BLaER1 treated with 17β-estradiol and CSF1 and Interleukin-3, amounts not matched to agents 10 nM and 100 nM (cell line): ENCODE measurements at regions not wholly inside any gene's neighbourhood (a gene's known extent, or its start where the extent isn't known, plus 50 kb on each side); places are given as distances from the start of the nearest gene placed in this dataset.
A peak's percentile ranks its signal among the peaks of the same experiment; 100 is the strongest.

Source experiments
- H3K27ac ChIP-seq, 11 experiments: shearing (Covaris generic); formaldehyde crosslinking; 2 replicates each; pipeline ENCODE4 v1.8.1; 2022
- H3K27me3 ChIP-seq, 11 experiments: shearing (Covaris generic); formaldehyde crosslinking; 2 replicates each; pipeline ENCODE4 v1.8.1; 2022
- H3K36me3 ChIP-seq, 11 experiments: shearing (Covaris generic); formaldehyde crosslinking; 2 replicates each; pipeline ENCODE4 v1.8.1; 2022
- H3K4me1 ChIP-seq, 10 experiments: shearing (Covaris generic); formaldehyde crosslinking; 2 replicates each; pipeline ENCODE4 v1.8.1; 2022
- H3K4me2 ChIP-seq, 11 experiments: shearing (Covaris generic); formaldehyde crosslinking; 2 replicates each; pipeline ENCODE4 v1.8.1; 2022
- H3K4me3 ChIP-seq, 10 experiments: shearing (Covaris generic); formaldehyde crosslinking; 2 replicates each; pipeline ENCODE4 v1.8.1; 2022
- H3K9ac ChIP-seq, 11 experiments: shearing (Covaris generic); formaldehyde crosslinking; 2 replicates each; pipeline ENCODE4 v1.8.1; 2022
- H3K9me3 ChIP-seq, 11 experiments: shearing (Covaris generic); formaldehyde crosslinking; replicated peaks in 1 of 11; 2 replicates each; pipeline ENCODE4 v1.8.1; 2022
- H4K20me1 ChIP-seq, 11 experiments: shearing (Covaris generic); formaldehyde crosslinking; 2 replicates each; pipeline ENCODE4 v1.8.1; 2022
- Cebpa-rat ChIP-seq, 11 experiments: shearing (Covaris generic); IDR thresholded peaks; 2 replicates each; pipeline ENCODE4 v1.8.1; 2022

DNA sequence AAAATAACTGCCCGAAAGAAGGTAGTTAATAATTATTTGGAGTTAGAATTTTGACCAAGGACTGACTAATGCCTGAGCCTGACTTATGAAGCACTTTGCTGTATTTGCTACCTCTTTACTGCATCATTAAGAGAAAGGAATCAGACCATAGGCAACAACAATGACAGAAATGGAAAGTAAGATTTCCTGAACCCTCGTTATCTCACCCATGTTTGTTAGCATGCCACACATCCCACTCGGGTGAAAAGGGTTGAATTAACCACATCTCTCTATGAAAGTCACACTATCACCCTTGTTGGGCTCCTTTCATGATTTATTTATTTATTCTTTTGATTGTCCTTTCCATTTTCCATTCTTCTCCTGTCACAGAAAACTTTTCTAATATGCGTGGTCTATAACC is 59.6 kb downstream of the OLIG3 start:
- Histone ChIP-seq H3K27me3 (no peaks in the 10 kb centered on the region), H3K9me3 (peaks cover 0 to 20% (median 7%) of the 10 kb centered on the region in 11 experiments; a peak in 8 of 22 replicates), H3K4me2 (no peak overlapping the region), H3K36me3 (no peaks in the 10 kb centered on the region), H4K20me1 (no peaks in the 10 kb centered on the region), H3K4me1 (peaks cover 20 to 40% (median 33%) of the 10 kb centered on the region in 10 experiments), H3K4me3 (no peak overlapping the region), H3K9ac (no peak overlapping the region), H3K27ac (no peak overlapping the region)
- TF ChIP-seq Cebpa-rat (IDR thresholded peaks at IDR 0.05): no peak

DNA sequence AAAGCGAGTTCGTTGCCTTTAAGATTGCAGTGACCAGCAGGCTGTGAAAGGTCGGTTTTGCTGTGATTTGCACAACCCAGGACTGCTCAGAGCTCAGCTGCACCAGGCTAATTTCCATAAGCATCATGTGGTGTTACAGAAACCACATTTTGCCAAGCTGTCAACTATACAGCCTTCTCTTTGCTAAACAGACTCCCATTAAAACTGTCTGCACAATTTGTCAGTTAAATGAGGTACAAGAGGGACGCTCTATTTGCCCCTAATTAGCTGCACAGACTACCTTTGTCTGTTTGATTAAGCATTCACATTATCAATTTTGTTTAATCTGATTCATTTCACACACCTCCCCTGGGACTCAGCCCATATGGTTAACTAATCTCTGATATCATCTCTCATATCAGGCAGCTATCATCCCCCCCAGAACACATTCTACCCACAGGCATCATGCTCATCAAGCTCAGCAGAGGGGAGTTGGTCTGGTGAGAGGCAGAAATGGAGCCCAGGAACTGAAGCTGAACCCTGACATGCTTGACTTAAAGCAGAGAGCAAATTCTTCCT is 62.1 kb downstream of the OLIG3 start:
- Histone ChIP-seq H4K20me1 (no peaks in the 10 kb centered on the region), H3K4me1 (peaks cover 20 to 45% (median 36%) of the 10 kb centered on the region in 10 experiments), H3K36me3 (no peaks in the 10 kb centered on the region), H3K27me3 (no peaks in the 10 kb centered on the region), H3K4me3 (no peak overlapping the region), H3K9me3 (peaks cover 0 to 12% (median 7%) of the 10 kb centered on the region in 11 experiments; a peak in 4 of 22 replicates), H3K27ac (peak overlapping the region in 4 of 11 experiments; percentile 34 to 70 (median 64); a peak in 7 of 22 replicates), H3K4me2 (peak overlapping the region; percentile 35 to 88 (median 76)), H3K9ac (peak overlapping the region in 3 of 11 experiments; percentile 37 to 49 (median 43); a peak in 3 of 22 replicates)
- TF ChIP-seq Cebpa-rat (IDR thresholded peaks at IDR 0.05): peak in 3 of 11 experiments; percentile 48 to 85 (median 67); a peak in 3 of 22 replicates

- Histone ChIP-seq H3K36me3 (no peaks in the 10 kb centered on the region), H3K9ac (peak overlapping the region in 1 of 11 experiments; percentile 28; a peak in 3 of 22 replicates), H3K4me3 (peak overlapping the region in 3 of 10 experiments; percentile 6 to 22 (median 9); a peak in 3 of 20 replicates), H3K27ac (peak overlapping the region in 4 of 11 experiments; percentile 45 to 70 (median 62); a peak in 8 of 22 replicates), H3K4me2 (peak overlapping the region; percentile 35 to 88 (median 76)), H3K9me3 (peaks cover 0 to 12% (median 7%) of the 10 kb centered on the region in 11 experiments; a peak in 4 of 22 replicates), H3K27me3 (no peaks in the 10 kb centered on the region), H4K20me1 (no peaks in the 10 kb centered on the region), H3K4me1 (peaks cover 20 to 50% (median 42%) of the 10 kb centered on the region in 10 experiments)
- TF ChIP-seq Cebpa-rat (IDR thresholded peaks at IDR 0.05): no peak
Observed at GRCh38 chr6:137430954-137431353, 63.2 kb downstream of the OLIG3 start.

GRCh38 chr6:137427656-137428290 is 66.4 kb downstream of the OLIG3 start:
- H3K4me3 ChIP-seq: no peak overlapping the region
- no peaks in the 10 kb centered on the region for H3K27me3 ChIP-seq
- H3K27ac ChIP-seq: no peak overlapping the region; a peak in 1 of 22 replicates
- 0 out of 22 replicates have a peak, but pooled peaks of 1 of the 11 experiments have one; percentile 7 for TF ChIP-seq Cebpa-rat (IDR thresholded peaks at IDR 0.05)
- H3K9me3 ChIP-seq: no peaks in the 10 kb centered on the region
- no peak overlapping the region for H3K9ac ChIP-seq
- H3K4me1 ChIP-seq: peaks cover 29 to 57% (median 53%) of the 10 kb centered on the region in 10 experiments
- peak overlapping the region in 1 of 11 experiments; percentile 3; a peak in 1 of 22 replicates for H3K4me2 ChIP-seq
- H4K20me1 ChIP-seq: no peaks in the 10 kb centered on the region
- no peaks in the 10 kb centered on the region for H3K36me3 ChIP-seq

- no peak for TF ChIP-seq Cebpa-rat (IDR thresholded peaks at IDR 0.05)
- Histone ChIP-seq H3K4me2 (peak overlapping the region in 6 of 11 experiments; percentile 13 to 38 (median 27); a peak in 8 of 22 replicates), H4K20me1 (no peaks in the 10 kb centered on the region), H3K4me3 (no peak overlapping the region), H3K9ac (no peak overlapping the region), H3K27ac (no peak overlapping the region), H3K4me1 (peaks cover 13 to 41% (median 37%) of the 10 kb centered on the region in 10 experiments), H3K27me3 (no peaks in the 10 kb centered on the region), H3K9me3 (peaks cover 0 to 15% (median 0%) of the 10 kb centered on the region in 11 experiments; a peak in 6 of 22 replicates), H3K36me3 (no peaks in the 10 kb centered on the region)
Observed at GRCh38 chr6:137426007-137426689, 68.0 kb downstream of the OLIG3 start.

GRCh38 chr6:137424251-137424650 is 69.9 kb downstream of the OLIG3 start:
- H3K27ac ChIP-seq: no peak overlapping the region
- H3K4me1 ChIP-seq: peaks cover 6 to 23% (median 20%) of the 10 kb centered on the region in 10 experiments; a peak in 19 of 20 replicates
- TF ChIP-seq Cebpa-rat (IDR thresholded peaks at IDR 0.05): no peak
- no peaks in the 10 kb centered on the region for H4K20me1 ChIP-seq
- H3K4me3 ChIP-seq: no peak overlapping the region
- no peak overlapping the region for H3K9ac ChIP-seq
- H3K9me3 ChIP-seq: peaks cover 0 to 16% (median 4%) of the 10 kb centered on the region in 11 experiments; a peak in 12 of 22 replicates
- H3K27me3 ChIP-seq: no peaks in the 10 kb centered on the region
- H3K4me2 ChIP-seq: peak overlapping the region in 9 of 11 experiments; percentile 3 to 54 (median 34); a peak in 15 of 22 replicates
- no peaks in the 10 kb centered on the region for H3K36me3 ChIP-seq

GRCh38 chr6:137423451-137424168 is 70.6 kb downstream of the OLIG3 start:
- Histone ChIP-seq H3K4me3 (no peak overlapping the region), H3K27ac (no peak overlapping the region), H3K27me3 (no peaks in the 10 kb centered on the region), H3K9ac (no peak overlapping the region), H3K4me1 (peaks cover 8 to 27% (median 24%) of the 10 kb centered on the region in 10 experiments), H4K20me1 (no peaks in the 10 kb centered on the region), H3K9me3 (peaks cover 0 to 19% (median 8%) of the 10 kb centered on the region in 11 experiments; a peak in 13 of 22 replicates), H3K36me3 (no peaks in the 10 kb centered on the region), H3K4me2 (peak overlapping the region in 10 of 11 experiments; percentile 3 to 54 (median 33); a peak in 11 of 22 replicates)
- no peak for TF ChIP-seq Cebpa-rat (IDR thresholded peaks at IDR 0.05)

GRCh38 chr6:137417396-137417795 is 76.8 kb downstream of the OLIG3 start:
- Histone ChIP-seq H3K27me3 (0 out of 22 replicates have a peak, but pooled peaks cover 0 to 6% (median 0%) of the 10 kb centered on the region in 11 experiments), H3K36me3 (no peaks in the 10 kb centered on the region), H3K4me3 (no peak overlapping the region), H3K4me1 (peaks cover 13 to 40% (median 35%) of the 10 kb centered on the region in 10 experiments), H3K9me3 (peaks cover 0 to 19% (median 9%) of the 10 kb centered on the region in 11 experiments; a peak in 13 of 22 replicates), H3K4me2 (peak overlapping the region in 9 of 11 experiments; percentile 31 to 63 (median 46); a peak in 14 of 22 replicates), H4K20me1 (no peaks in the 10 kb centered on the region), H3K27ac (peak overlapping the region in 4 of 11 experiments; percentile 13 to 44 (median 26); a peak in 4 of 22 replicates), H3K9ac (0 out of 22 replicates have a peak overlapping the region, but pooled peaks of 1 of the 11 experiments have one; percentile 1)
- no peak for TF ChIP-seq Cebpa-rat (IDR thresholded peaks at IDR 0.05)
